Natural killer cell (primary cell): ENCODE measurements at regions not wholly inside any gene's neighbourhood (a gene's known extent, or its start where the extent isn't known, plus 50 kb on each side); places are given as distances from the start of the nearest gene placed in this dataset.

Source experiments
- ATAC-seq, 3 donors: fragments of 150-1000 bp in 2 of 3; fragments of 200-7000 bp in 1 of 3; cut with Tn5 transposase; 1 replicate in 1 of 3; 2 replicates in 2 of 3; pipeline ENCODE4 v1.10.0; 2021; ENCODE audit warnings: mild to moderate bottlenecking in 2 of 3, moderate library complexity in 2 of 3
- DNase-seq, 2 donors: peaks; one replicate each; pipeline versions ENCODE4 v3.0.0 to v3.0.0-alpha.2; 2013 to 2021; ENCODE audit warnings: mixed read lengths in 1 of 2
- H3K27ac ChIP-seq: one replicate; pipeline ENCODE4 v1.5.1; 2013; ENCODE audit warnings: mild to moderate bottlenecking, low read length
- H3K27me3 ChIP-seq: one replicate; pipeline ENCODE4 v1.6.1; 2013; ENCODE audit warnings: low read length; ENCODE audit not compliant: control insufficient read depth, insufficient read depth
- H3K36me3 ChIP-seq: one replicate; pipeline ENCODE4 v1.6.1; 2013; ENCODE audit warnings: low read length; ENCODE audit not compliant: control insufficient read depth, insufficient read depth
- H3K4me1 ChIP-seq: one replicate; pipeline ENCODE4 v1.6.1; 2013; ENCODE audit warnings: low read length; ENCODE audit not compliant: control insufficient read depth, insufficient read depth
- H3K4me3 ChIP-seq: one replicate; pipeline ENCODE4 v1.5.1; 2013; ENCODE audit warnings: low read length
- H3K9me3 ChIP-seq: one replicate; pipeline ENCODE4 v1.6.1; 2013; ENCODE audit warnings: low read length; ENCODE audit not compliant: control insufficient read depth, insufficient read depth
- H3K27ac Mint-ChIP-seq, 2 donors: one replicate each; pipeline ENCODE4 v1.8.0; 2022; ENCODE audit warnings: mild to moderate bottlenecking in 2 of 2, mixed read lengths in 2 of 2, moderate library complexity in 1 of 2
- H3K27me3 Mint-ChIP-seq, 2 donors: one replicate each; pipeline ENCODE4 v1.8.0; 2022; ENCODE audit warnings: low read depth in 2 of 2, mixed read lengths in 2 of 2
- H3K36me3 Mint-ChIP-seq: one replicate; pipeline ENCODE4 v1.8.0; 2022; ENCODE audit warnings: mixed read lengths
- H3K4me1 Mint-ChIP-seq, 2 donors: one replicate each; pipeline ENCODE4 v1.8.0; 2022; ENCODE audit warnings: mixed read lengths in 2 of 2
- H3K4me3 Mint-ChIP-seq: one replicate; pipeline ENCODE4 v1.8.0; 2022; ENCODE audit warnings: mild to moderate bottlenecking, moderate library complexity, mixed read lengths
- H3K9me3 Mint-ChIP-seq, 2 donors: one replicate each; pipeline ENCODE4 v1.8.0; 2022; ENCODE audit warnings: mixed read lengths in 2 of 2
- WGBS: methylation state at CpG from one replicate; pipeline ENCODE4 v1.1.7; 2013; ENCODE audit warnings: missing lambda C conversion rate; ENCODE audit not compliant: insufficient coverage; 5-methylcytosine and 5-hydroxymethylcytosine counted together
- intact Hi-C: fragments of 100-400 bp; cut with micrococcal nuclease; formaldehyde crosslinking; loops from one replicate; pipeline ENCODE4 v1.14.2; 2022
- TF ChIP-seq, protein P1 (sequence below): fragments of 200-600 bp; IDR thresholded peaks from one replicate; pipeline ENCODE4 v1.8.0; 2022; ENCODE audit warnings: antibody characterized with exemption

DNA sequence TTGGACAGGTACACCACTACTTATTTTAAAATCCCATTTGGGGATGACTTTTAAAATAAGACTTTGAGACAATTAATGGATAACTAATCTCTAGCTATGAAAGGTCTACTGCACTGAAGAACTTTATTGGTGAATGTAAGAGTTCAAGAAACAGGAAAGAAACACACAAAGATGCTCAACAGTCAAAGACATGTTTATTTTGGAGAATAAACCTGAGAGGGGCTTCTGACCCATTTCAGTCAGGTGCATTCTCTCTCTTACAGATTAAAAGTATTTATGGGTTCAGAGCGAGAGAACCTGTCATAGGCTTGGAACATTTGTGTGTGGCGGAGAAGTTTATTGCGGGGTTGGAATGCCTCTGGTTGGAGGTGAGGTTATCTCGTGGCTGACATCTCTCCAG lies 94.3 kb upstream of the USP29 start:
- Mint-ChIP-seq H3K27ac (no peak overlapping the region), H3K4me3 (no peak overlapping the region), H3K9me3 (peaks cover 6 to 18% of the 10 kb centered on the region in 2 donors), H3K36me3 (peaks cover 13% of the 10 kb centered on the region), H3K27me3 (no peaks in the 10 kb centered on the region), H3K4me1 (no peaks in the 10 kb centered on the region)
- H3K27me3 ChIP-seq, result no peaks in the 10 kb centered on the region
- intact Hi-C loops, result no loop called here
- H3K27ac ChIP-seq, result no peak overlapping the region
- ATAC-seq (no peak), DNase-seq (no peak)
- TF ChIP-seq, protein P1, sequence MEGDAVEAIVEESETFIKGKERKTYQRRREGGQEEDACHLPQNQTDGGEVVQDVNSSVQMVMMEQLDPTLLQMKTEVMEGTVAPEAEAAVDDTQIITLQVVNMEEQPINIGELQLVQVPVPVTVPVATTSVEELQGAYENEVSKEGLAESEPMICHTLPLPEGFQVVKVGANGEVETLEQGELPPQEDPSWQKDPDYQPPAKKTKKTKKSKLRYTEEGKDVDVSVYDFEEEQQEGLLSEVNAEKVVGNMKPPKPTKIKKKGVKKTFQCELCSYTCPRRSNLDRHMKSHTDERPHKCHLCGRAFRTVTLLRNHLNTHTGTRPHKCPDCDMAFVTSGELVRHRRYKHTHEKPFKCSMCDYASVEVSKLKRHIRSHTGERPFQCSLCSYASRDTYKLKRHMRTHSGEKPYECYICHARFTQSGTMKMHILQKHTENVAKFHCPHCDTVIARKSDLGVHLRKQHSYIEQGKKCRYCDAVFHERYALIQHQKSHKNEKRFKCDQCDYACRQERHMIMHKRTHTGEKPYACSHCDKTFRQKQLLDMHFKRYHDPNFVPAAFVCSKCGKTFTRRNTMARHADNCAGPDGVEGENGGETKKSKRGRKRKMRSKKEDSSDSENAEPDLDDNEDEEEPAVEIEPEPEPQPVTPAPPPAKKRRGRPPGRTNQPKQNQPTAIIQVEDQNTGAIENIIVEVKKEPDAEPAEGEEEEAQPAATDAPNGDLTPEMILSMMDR, result no peak
- no peaks in the 10 kb centered on the region for H3K4me1 ChIP-seq
- no peak overlapping the region for H3K4me3 ChIP-seq
- WGBS, result 87% methylated on average over 4 of the region's 4 CpGs
- H3K36me3 ChIP-seq, result no peaks in the 10 kb centered on the region
- H3K9me3 ChIP-seq, result peaks cover 7% of the 10 kb centered on the region

DNA sequence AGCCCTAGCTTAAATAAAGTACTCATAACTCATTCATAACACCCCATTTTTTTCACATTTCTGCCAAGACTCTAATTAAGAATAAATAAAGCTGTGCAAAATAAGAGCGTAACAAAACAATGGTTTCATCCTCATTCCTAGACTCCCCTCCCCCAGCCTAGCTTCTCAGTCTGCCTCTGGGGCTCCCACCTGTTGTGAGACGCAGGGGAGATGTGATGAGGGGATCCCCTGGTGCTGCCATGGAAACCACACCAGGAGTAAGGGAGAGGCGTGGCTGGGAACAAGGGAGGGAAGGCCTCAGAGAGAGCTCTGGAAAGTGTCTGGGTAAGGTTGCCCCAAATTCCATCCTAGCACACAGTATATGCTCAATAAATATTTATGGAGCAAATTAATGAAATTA lies 93.3 kb upstream of the USP29 start:
- Histone ChIP-seq H3K27me3 (no peaks in the 10 kb centered on the region), H3K36me3 (no peaks in the 10 kb centered on the region), H3K27ac (no peak overlapping the region), H3K4me1 (no peaks in the 10 kb centered on the region), H3K9me3 (peaks cover 7% of the 10 kb centered on the region), H3K4me3 (no peak overlapping the region)
- H3K27me3 Mint-ChIP-seq, result no peaks in the 10 kb centered on the region
- no peaks in the 10 kb centered on the region for H3K4me1 Mint-ChIP-seq
- WGBS, result 100% methylated on average over 1 of the region's 3 CpGs
- H3K9me3 Mint-ChIP-seq, result peaks cover 6 to 16% of the 10 kb centered on the region in 2 donors
- no peak for ATAC-seq
- intact Hi-C loops, result no loop called here
- TF ChIP-seq, protein P1, result no peak
- DNase-seq, result no peak
- no peak overlapping the region for H3K4me3 Mint-ChIP-seq
- no peak overlapping the region for H3K27ac Mint-ChIP-seq
- H3K36me3 Mint-ChIP-seq, result peaks cover 13% of the 10 kb centered on the region

DNA sequence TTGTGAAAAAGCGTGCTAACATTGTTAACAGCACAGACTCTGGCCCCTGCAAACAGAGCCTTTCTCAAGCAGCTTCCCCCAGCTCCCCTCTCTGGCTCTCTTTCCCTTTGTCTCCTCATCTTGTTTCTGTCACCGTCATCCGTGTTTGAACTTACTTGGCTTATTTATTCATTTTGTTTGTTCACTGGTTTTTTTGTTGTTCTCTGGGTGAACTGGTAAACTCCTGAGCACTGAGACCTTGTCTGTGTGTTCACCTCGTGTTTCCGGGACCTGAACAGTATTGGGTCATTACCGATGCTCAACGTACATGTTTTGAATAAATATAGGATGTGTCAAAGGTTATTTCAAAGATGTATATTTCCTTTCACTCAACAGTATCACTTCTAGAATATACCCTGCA lies 92.4 kb upstream of the USP29 start:
- Mint-ChIP-seq H3K36me3 (peaks cover 13% of the 10 kb centered on the region), H3K9me3 (peaks cover 9 to 16% of the 10 kb centered on the region in 2 donors), H3K4me3 (no peak overlapping the region), H3K27ac (no peak overlapping the region), H3K4me1 (no peaks in the 10 kb centered on the region), H3K27me3 (no peaks in the 10 kb centered on the region)
- no peak for ATAC-seq
- Histone ChIP-seq H3K27me3 (no peaks in the 10 kb centered on the region), H3K4me3 (no peak overlapping the region), H3K27ac (no peak overlapping the region), H3K36me3 (no peaks in the 10 kb centered on the region), H3K4me1 (no peaks in the 10 kb centered on the region), H3K9me3 (peaks cover 8% of the 10 kb centered on the region)
- DNase-seq, result no peak
- TF ChIP-seq, protein P1, result no peak
- 88% methylated on average over 4 of the region's 7 CpGs for WGBS
- intact Hi-C loops, result no loop called here

DNA sequence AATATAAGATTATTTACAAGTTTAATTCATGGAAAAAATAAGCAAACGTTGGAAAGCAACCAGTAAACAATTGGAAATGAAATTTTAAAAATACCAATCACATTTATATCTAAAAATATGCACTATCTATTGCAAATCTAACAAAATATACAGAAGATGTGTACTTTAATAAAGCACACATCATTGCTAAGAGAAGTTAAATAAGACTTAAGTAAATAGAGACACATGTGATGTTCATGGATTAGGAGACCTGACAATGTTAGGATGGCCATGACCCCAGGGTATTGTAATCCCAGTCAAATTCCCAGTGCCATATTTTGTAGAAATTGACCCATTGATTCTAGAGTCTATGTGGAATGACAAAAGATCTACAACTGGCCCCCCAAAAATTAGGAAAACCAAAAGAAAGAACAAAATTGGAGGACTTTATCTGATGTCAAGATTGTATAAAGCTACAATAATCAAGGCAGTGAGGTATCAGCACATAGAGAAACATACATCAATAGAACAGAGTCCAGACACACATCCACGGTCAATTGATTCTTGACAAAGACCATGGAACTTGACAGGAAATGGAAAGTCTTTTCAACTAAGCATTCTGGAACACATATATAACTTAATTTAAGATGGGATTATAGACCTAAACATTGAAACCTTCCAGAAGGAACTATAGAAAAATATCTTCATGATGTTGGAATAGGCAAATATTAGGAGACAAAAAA lies 90.8 kb upstream of the USP29 start:
- 83% methylated on average over 1 of the region's 2 CpGs for WGBS
- Mint-ChIP-seq H3K9me3 (peaks cover 12 to 14% of the 10 kb centered on the region in 2 donors), H3K4me1 (no peaks in the 10 kb centered on the region), H3K27ac (no peak overlapping the region), H3K27me3 (no peaks in the 10 kb centered on the region), H3K36me3 (peaks cover 13% of the 10 kb centered on the region), H3K4me3 (no peak overlapping the region)
- H3K4me1 ChIP-seq, result no peaks in the 10 kb centered on the region
- no peaks in the 10 kb centered on the region for H3K27me3 ChIP-seq
- DNase-seq (no peak), ATAC-seq (no peak)
- peaks cover 16% of the 10 kb centered on the region for H3K9me3 ChIP-seq
- TF ChIP-seq, protein P1, result no peak
- no peaks in the 10 kb centered on the region for H3K36me3 ChIP-seq
- no peak overlapping the region for H3K27ac ChIP-seq
- intact Hi-C loops, result no loop called here
- H3K4me3 ChIP-seq, result no peak overlapping the region
